PFSK-1 (cell line): ENCODE measurements at regions not wholly inside any gene's neighbourhood (a gene's known extent, or its start where the extent isn't known, plus 50 kb on each side); places are given as distances from the start of the nearest gene placed in this dataset.

ENCODE experiments used
- POLR2AphosphoS5 ChIP-seq: IDR thresholded peaks from 2 replicates; pipeline ENCODE4 v1.6.1; 2012; ENCODE audit warnings: low read depth, mild to moderate bottlenecking, control low read depth, low read length, moderate library complexity
- SIN3A ChIP-seq: IDR thresholded peaks from 2 replicates; pipeline ENCODE4 v1.6.1; 2012; ENCODE audit warnings: mild to moderate bottlenecking, low read length, moderate library complexity, borderline replicate concordance; ENCODE audit not compliant: insufficient read depth
- TAF1 ChIP-seq: IDR thresholded peaks from 2 replicates; pipeline ENCODE4 v1.6.1; 2012; ENCODE audit warnings: low read length, control low read depth, borderline replicate concordance; ENCODE audit not compliant: insufficient read depth

DNA sequence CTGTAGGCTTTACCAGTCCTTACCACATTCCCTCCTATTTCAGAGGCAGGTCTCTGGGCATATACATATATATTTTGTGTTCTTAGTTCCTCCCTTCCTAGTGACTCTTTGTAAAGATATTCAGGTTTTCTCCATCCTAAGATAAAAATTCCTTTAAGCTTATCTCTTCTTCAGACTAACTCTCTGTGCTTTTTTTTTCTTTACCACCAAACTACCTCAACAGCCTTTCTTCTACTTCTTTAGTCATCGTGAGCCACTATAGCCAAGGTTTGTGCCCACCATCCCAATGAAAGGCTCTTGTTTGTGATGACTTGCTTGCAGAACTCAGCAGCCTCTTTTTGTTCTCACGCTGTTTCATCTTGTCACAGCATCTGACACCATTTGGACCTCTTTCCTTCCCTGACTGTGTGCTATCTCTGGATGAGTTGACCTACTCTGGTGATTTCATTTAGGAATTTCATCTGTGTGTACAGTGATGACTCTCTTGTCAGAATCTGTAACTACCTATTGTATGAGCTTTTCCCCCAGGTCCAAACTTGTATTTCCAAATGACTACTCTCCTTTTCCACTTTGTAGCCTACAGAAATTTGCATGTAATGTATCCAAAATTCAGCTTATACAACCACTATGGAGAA is 59.0 kb upstream of the MACF1 start:
- TF ChIP-seq TAF1: no peak
- no peak for TF ChIP-seq POLR2AphosphoS5
- TF ChIP-seq SIN3A: no peak
